Small intestine (tissue), 7 donors: ENCODE measurements at regions not wholly inside any gene's neighbourhood (a gene's known extent, or its start where the extent isn't known, plus 50 kb on each side); places are given as distances from the start of the nearest gene placed in this dataset.
"Not testable (repeated sequence)": the region's sequence is repeated elsewhere in the genome, so short reads cannot be mapped to it uniquely, and the experiment has no call there.

Source experiments
- DNase-seq, 2 donors: peaks; one replicate each; pipeline versions ENCODE4 v3.0.0 to v3.0.0-alpha.2; 2013
- FAIRE-seq: peaks from 2 replicates; lab custom pipeline; 2012; peaks lifted over from hg19 to GRCh38; lab: Jason Lieb, UNC
- H3K27ac ChIP-seq, 3 donors: one replicate each; pipeline ENCODE4 v1.5.1; 2013; ENCODE audit warnings: low read length in 2 of 3, mild to moderate bottlenecking in 2 of 3, control low read depth in 1 of 3, inconsistent platforms in 1 of 3, low read depth in 1 of 3, moderate library complexity in 1 of 3
- H3K27me3 ChIP-seq, 3 donors: one replicate each; pipeline ENCODE4 v1.6.1; 2013; ENCODE audit warnings: low read length in 3 of 3, inconsistent platforms in 1 of 3; ENCODE audit not compliant: control insufficient read depth in 3 of 3, insufficient read depth in 3 of 3
- H3K36me3 ChIP-seq, 3 donors: one replicate each; pipeline ENCODE4 v1.6.1; 2013; ENCODE audit warnings: low read length in 3 of 3, inconsistent platforms in 1 of 3, low read depth in 1 of 3, mild to moderate bottlenecking in 1 of 3, moderate library complexity in 1 of 3; ENCODE audit not compliant: control insufficient read depth in 3 of 3, insufficient read depth in 2 of 3
- H3K4me1 ChIP-seq, 3 donors: one replicate each; pipeline ENCODE4 v1.6.1; 2013; ENCODE audit warnings: low read length in 2 of 3, inconsistent platforms in 1 of 3, low read depth in 1 of 3, mild to moderate bottlenecking in 1 of 3, moderate library complexity in 1 of 3; ENCODE audit not compliant: control insufficient read depth in 3 of 3, insufficient read depth in 2 of 3
- H3K4me3 ChIP-seq, 3 donors: one replicate each; pipeline ENCODE4 v1.5.1; 2013; ENCODE audit warnings: low read length in 3 of 3, control low read depth in 1 of 3, inconsistent platforms in 1 of 3, low read depth in 1 of 3, mild to moderate bottlenecking in 1 of 3, moderate library complexity in 1 of 3
- H3K9me3 ChIP-seq, 2 donors: one replicate each; pipeline ENCODE4 v1.6.1; 2013; ENCODE audit warnings: low read depth in 1 of 2, low read length in 1 of 2; ENCODE audit not compliant: control insufficient read depth in 2 of 2, insufficient read depth in 1 of 2
- WGBS, 3 donors: extraction: QIAGEN DNeasy Blood & Tissue Kit; methylation state at CpG; one replicate each; pipeline ENCODE4 v1.1.7; 2013; 5-methylcytosine and 5-hydroxymethylcytosine counted together
- donor health status: healthy with polysubstance abuse.
- donor health status: control.
- donor health status: control.
- donor health status: Bipolar disorder and iron deficiency.
- donor health status: healthy.

GRCh38 chr2:87285139-87285538 is 263.5 kb upstream of the PLGLB1 start:
- not testable (repeated sequence) for H3K4me1 ChIP-seq, H3K36me3 ChIP-seq, FAIRE-seq, H3K27ac ChIP-seq, DNase-seq, H3K9me3 ChIP-seq, H3K4me3 ChIP-seq, H3K27me3 ChIP-seq
- WGBS, 3 donors = 84 to 89% (median 89%) methylated on average over 4 of the region's 4 CpGs

GRCh38 chr2:87290566-87291307 is 269.1 kb upstream of the PLGLB1 start:
- not testable (repeated sequence) for H3K36me3 ChIP-seq, H3K27me3 ChIP-seq, H3K27ac ChIP-seq, H3K4me1 ChIP-seq, H3K9me3 ChIP-seq, H3K4me3 ChIP-seq, DNase-seq, FAIRE-seq
- WGBS, 3 donors = 31 to 68% (median 52%) methylated on average over 5 of the region's 7 CpGs

GRCh38 chr2:87291400-87292200 is 270.0 kb upstream of the PLGLB1 start:
- H3K27ac ChIP-seq, FAIRE-seq, H3K9me3 ChIP-seq, H3K4me1 ChIP-seq, H3K27me3 ChIP-seq, H3K4me3 ChIP-seq, DNase-seq, H3K36me3 ChIP-seq: not testable (repeated sequence)
- 63 to 76% (median 73%) methylated on average over 6 of the region's 7 CpGs for WGBS, 3 donors

- not testable (repeated sequence) for H3K9me3 ChIP-seq, H3K27me3 ChIP-seq, H3K4me3 ChIP-seq, H3K36me3 ChIP-seq, H3K4me1 ChIP-seq, FAIRE-seq, DNase-seq, H3K27ac ChIP-seq
- WGBS, 3 donors = 81 to 88% (median 88%) methylated on average over 2 of the region's 2 CpGs
Observed at GRCh38 chr2:87293931-87294594, 272.4 kb upstream of the PLGLB1 start.

- not testable (repeated sequence) for H3K9me3 ChIP-seq, DNase-seq, FAIRE-seq, H3K4me3 ChIP-seq, H3K36me3 ChIP-seq, H3K27ac ChIP-seq, H3K4me1 ChIP-seq, H3K27me3 ChIP-seq
- WGBS, 3 donors = 62 to 85% (median 81%) methylated on average over 6 of the region's 6 CpGs
Observed at GRCh38 chr2:87295135-87295534, 273.5 kb upstream of the PLGLB1 start.

- FAIRE-seq, DNase-seq: not testable (repeated sequence)
Observed at GRCh38 chr2:87301349-87301748, 279.7 kb upstream of the PLGLB1 start.

GRCh38 chr2:87301871-87302270 is 280.2 kb upstream of the PLGLB1 start:
- not testable (repeated sequence) for DNase-seq, H3K4me3 ChIP-seq, H3K9me3 ChIP-seq, H3K4me1 ChIP-seq, H3K36me3 ChIP-seq, H3K27me3 ChIP-seq, FAIRE-seq, H3K27ac ChIP-seq
- WGBS, 3 donors = 25 to 53% (median 33%) methylated on average over 1 of the region's 2 CpGs

More at GRCh38 chr2:87301349-87301748, 279.7 kb upstream of the PLGLB1 start:
- H3K4me1 ChIP-seq, H3K27me3 ChIP-seq, H3K9me3 ChIP-seq, H3K36me3 ChIP-seq, H3K27ac ChIP-seq, H3K4me3 ChIP-seq: not testable (repeated sequence)
- 80 to 89% (median 85%) methylated on average over 5 to 6 of the region's 6 CpGs for WGBS, 3 donors

GRCh38 chr2:87308621-87309020 is 287.0 kb upstream of the PLGLB1 start:
- not testable (repeated sequence) for FAIRE-seq, H3K9me3 ChIP-seq, H3K4me1 ChIP-seq, H3K27me3 ChIP-seq, H3K27ac ChIP-seq, DNase-seq, H3K36me3 ChIP-seq, H3K4me3 ChIP-seq
- WGBS, 3 donors = 80 to 88% (median 80%) methylated on average over 1 to 3 of the region's 7 CpGs
